Cardiac muscle cell (in vitro differentiated cells and primary cell): ENCODE measurements at regions not wholly inside any gene's neighbourhood (a gene's known extent, or its start where the extent isn't known, plus 50 kb on each side); places are given as distances from the start of the nearest gene placed in this dataset.
"Not testable (repeated sequence)": the region's sequence is repeated elsewhere in the genome, so short reads cannot be mapped to it uniquely, and the experiment has no call there.

Source experiments
- DNase-seq, 2 donors: peaks; one replicate each; pipeline versions ENCODE4 v3.0.0 to v3.0.0-alpha.2; 2010 to 2017; ENCODE audit warnings: low read depth in 1 of 2, low spot score in 1 of 2
- H3K27ac ChIP-seq: fragments of 200-600 bp; sonication (generic); 2 replicates; pipeline ENCODE4 v1.5.1; 2016
- H3K27me3 ChIP-seq: fragments of 200-600 bp; sonication (generic); 2 replicates; pipeline ENCODE4 v1.6.0; 2016; ENCODE audit warnings: control low read depth
- H3K36me3 ChIP-seq: fragments of 200-600 bp; sonication (generic); 2 replicates; pipeline ENCODE4 v1.5.1; 2016; ENCODE audit warnings: control low read depth
- H3K4me1 ChIP-seq: fragments of 200-600 bp; sonication (generic); 2 replicates; pipeline ENCODE4 v1.8.1; 2017; ENCODE audit warnings: low read depth, mild to moderate bottlenecking, mixed run types
- H3K4me3 ChIP-seq: fragments of 200-600 bp; sonication (generic); 2 replicates; pipeline ENCODE4 v1.5.1; 2016; ENCODE audit warnings: mild to moderate bottlenecking
- H3K9me3 ChIP-seq: fragments of 200-600 bp; sonication (generic); 2 replicates; pipeline ENCODE4 v1.5.1; 2017; ENCODE audit warnings: low read depth, mild to moderate bottlenecking, control low read depth
- CTCF ChIP-seq: IDR thresholded peaks from 2 replicates; pipeline ENCODE4 v1.5.1; 2012; ENCODE audit warnings: low read depth, mild to moderate bottlenecking, low read length

- Histone ChIP-seq H3K36me3 (no peaks in the 10 kb centered on the region), H3K4me3 (no peak overlapping the region), H3K4me1 (no peaks in the 10 kb centered on the region), H3K27me3 (no peaks in the 10 kb centered on the region), H3K27ac (no peak overlapping the region), H3K9me3 (no peaks in the 10 kb centered on the region)
- TF ChIP-seq CTCF, result no peak
- DNase-seq, result no peak
Measured at GRCh38 chr2:225254363-225254762, 145.1 kb upstream of the NYAP2 start.

- no peak for DNase-seq
- no peak for TF ChIP-seq CTCF
- no peaks in the 10 kb centered on the region for H3K9me3 ChIP-seq
- no peak overlapping the region for H3K4me3 ChIP-seq
- H3K27me3 ChIP-seq, result no peaks in the 10 kb centered on the region
- H3K27ac ChIP-seq, result no peak overlapping the region
- H3K4me1 ChIP-seq, result no peaks in the 10 kb centered on the region
- H3K36me3 ChIP-seq, result no peaks in the 10 kb centered on the region
Measured at GRCh38 chr2:225244933-225245332, 154.6 kb upstream of the NYAP2 start.

GRCh38 chr2:225236769-225237323 lies 162.7 kb upstream of the NYAP2 start:
- Histone ChIP-seq H3K4me1 (no peaks in the 10 kb centered on the region), H3K27ac (no peak overlapping the region), H3K9me3 (no peaks in the 10 kb centered on the region), H3K27me3 (no peaks in the 10 kb centered on the region), H3K4me3 (no peak overlapping the region), H3K36me3 (no peaks in the 10 kb centered on the region)
- no peak for DNase-seq
- TF ChIP-seq CTCF, result no peak

- no peak for TF ChIP-seq CTCF
- Histone ChIP-seq H3K4me3 (no peak overlapping the region), H3K4me1 (no peaks in the 10 kb centered on the region), H3K27ac (no peak overlapping the region), H3K27me3 (no peaks in the 10 kb centered on the region), H3K36me3 (no peaks in the 10 kb centered on the region), H3K9me3 (no peaks in the 10 kb centered on the region)
- no peak for DNase-seq
Measured at GRCh38 chr2:225233234-225233633, 166.3 kb upstream of the NYAP2 start.

GRCh38 chr2:225231900-225232299 lies 167.6 kb upstream of the NYAP2 start:
- DNase-seq, result no peak
- no peak for TF ChIP-seq CTCF
- H3K36me3 ChIP-seq, result no peaks in the 10 kb centered on the region
- no peak overlapping the region for H3K27ac ChIP-seq
- H3K4me3 ChIP-seq, result no peak overlapping the region
- H3K27me3 ChIP-seq, result no peaks in the 10 kb centered on the region
- H3K9me3 ChIP-seq, result no peaks in the 10 kb centered on the region
- H3K4me1 ChIP-seq, result no peaks in the 10 kb centered on the region

- not testable (repeated sequence) for H3K9me3 ChIP-seq, H3K36me3 ChIP-seq, H3K27me3 ChIP-seq, H3K4me1 ChIP-seq, DNase-seq, H3K4me3 ChIP-seq, H3K27ac ChIP-seq
Measured at GRCh38 chr2:225229346-225229745, 170.2 kb upstream of the NYAP2 start.
